Esophagus muscularis mucosa (tissue), 4 donors: ENCODE measurements at regions not wholly inside any gene's neighbourhood (a gene's known extent, or its start where the extent isn't known, plus 50 kb on each side); places are given as distances from the start of the nearest gene placed in this dataset.

Experiments used
- EP300 ChIP-seq: sonication (generic); formaldehyde crosslinking; IDR thresholded peaks from one replicate; pipeline ENCODE4 v1.6.1; 2017; ENCODE audit warnings: antibody characterized with exemption
- POLR2AphosphoS5 ChIP-seq, 2 donors: sonication (generic); formaldehyde crosslinking; IDR thresholded peaks; one replicate each; pipeline ENCODE4 v1.6.1; 2017; ENCODE audit warnings: antibody characterized with exemption in 2 of 2
- TF ChIP-seq, protein P1 (sequence below), 3 experiments: fragments of 200-600 bp in 2 of 3; fragments of 450-650 bp in 1 of 3; sonication (generic) in 2 of 3; IDR thresholded peaks; one replicate each; pipeline ENCODE4 v1.5.1; 2017 to 2019; ENCODE audit warnings: antibody characterized with exemption in 3 of 3, mild to moderate bottlenecking in 2 of 3, moderate library complexity in 1 of 3

DNA sequence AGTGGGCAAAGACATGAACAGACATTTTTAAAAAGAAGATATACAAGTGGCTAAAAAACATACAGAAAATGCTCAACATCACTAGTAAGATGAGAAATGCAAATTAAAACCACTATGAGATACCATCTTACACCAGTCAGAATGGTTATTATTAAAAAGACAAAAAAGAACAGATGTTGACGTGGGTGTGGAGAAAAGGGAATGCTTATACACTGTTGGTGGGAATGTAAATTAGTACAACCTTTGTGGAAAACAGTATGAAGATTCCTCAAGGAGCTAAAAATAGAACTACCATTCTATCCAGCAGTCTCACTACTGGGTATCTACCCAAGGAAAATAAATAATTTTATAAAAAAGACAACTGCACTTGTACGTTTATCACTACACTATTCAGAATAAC lies 73.9 kb downstream of the EBNA1BP2 start:
- TF ChIP-seq, protein P1, sequence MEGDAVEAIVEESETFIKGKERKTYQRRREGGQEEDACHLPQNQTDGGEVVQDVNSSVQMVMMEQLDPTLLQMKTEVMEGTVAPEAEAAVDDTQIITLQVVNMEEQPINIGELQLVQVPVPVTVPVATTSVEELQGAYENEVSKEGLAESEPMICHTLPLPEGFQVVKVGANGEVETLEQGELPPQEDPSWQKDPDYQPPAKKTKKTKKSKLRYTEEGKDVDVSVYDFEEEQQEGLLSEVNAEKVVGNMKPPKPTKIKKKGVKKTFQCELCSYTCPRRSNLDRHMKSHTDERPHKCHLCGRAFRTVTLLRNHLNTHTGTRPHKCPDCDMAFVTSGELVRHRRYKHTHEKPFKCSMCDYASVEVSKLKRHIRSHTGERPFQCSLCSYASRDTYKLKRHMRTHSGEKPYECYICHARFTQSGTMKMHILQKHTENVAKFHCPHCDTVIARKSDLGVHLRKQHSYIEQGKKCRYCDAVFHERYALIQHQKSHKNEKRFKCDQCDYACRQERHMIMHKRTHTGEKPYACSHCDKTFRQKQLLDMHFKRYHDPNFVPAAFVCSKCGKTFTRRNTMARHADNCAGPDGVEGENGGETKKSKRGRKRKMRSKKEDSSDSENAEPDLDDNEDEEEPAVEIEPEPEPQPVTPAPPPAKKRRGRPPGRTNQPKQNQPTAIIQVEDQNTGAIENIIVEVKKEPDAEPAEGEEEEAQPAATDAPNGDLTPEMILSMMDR (IDR thresholded peaks at IDR 0.05) = no peak
- TF ChIP-seq POLR2AphosphoS5 (IDR thresholded peaks at IDR 0.05) (no peak), EP300 (no peak)
